ENCODE measurements at regions not wholly inside any gene's neighbourhood (a gene's known extent, or its start where the extent isn't known, plus 50 kb on each side); places are given as distances from the start of the nearest gene placed in this dataset.

DNA sequence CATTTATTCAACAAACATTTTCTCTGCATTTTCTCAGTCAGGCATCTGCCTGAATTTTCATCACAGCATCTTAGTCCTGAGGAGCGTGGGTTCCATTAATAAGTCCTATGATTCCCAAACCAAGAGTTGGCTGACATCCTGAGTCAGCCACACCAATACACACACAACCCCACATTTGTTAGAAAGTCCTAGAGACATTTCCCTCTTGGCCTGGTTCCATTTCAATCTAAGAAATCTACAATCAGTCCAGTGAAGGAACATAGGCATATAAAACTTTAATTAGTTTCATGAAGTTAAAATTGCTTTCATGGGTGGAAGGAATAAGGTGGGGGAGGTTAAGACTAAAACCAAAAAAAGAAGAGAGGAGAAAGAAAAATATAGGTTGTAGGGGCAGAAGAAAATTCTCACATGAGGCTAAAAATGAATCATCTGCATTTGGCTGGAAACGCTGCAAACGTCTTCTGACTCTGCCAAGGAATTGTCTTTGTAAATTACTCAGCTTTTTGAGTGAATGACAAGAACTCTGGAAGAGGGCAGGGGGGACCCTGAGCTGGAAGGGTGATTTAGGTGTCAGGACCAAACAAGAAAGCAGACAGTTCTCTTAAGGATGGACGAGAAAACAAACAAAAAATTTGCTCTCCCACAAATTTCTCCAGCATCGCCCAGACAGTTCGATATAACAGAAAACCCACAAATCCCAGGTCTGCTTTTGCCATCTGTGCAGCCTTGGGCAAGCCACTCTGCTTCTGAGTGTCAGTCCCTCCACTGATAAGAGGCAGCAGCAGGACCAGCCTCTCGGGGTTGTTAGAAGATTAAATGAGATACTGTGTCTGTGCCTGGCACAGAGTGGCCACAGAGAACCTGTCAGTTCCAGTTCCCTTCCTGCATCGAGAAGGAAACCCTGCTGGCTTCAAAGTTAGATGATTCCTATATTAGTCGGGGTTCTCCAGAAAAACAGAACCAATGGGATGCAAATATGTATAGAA is 289.7 kb downstream of the CDK5RAP2 start:
- intact Hi-C loops (cut with DNase I): no loop called here
- no peaks in the 10 kb centered on the region for H3K36me3 ChIP-seq
- TF ChIP-seq POLR2AphosphoS5 (IDR thresholded peaks at IDR 0.05): peak; percentile 76
- TF ChIP-seq POLR2A (IDR thresholded peaks at IDR 0.05): no peak
- TF ChIP-seq, protein P1, sequence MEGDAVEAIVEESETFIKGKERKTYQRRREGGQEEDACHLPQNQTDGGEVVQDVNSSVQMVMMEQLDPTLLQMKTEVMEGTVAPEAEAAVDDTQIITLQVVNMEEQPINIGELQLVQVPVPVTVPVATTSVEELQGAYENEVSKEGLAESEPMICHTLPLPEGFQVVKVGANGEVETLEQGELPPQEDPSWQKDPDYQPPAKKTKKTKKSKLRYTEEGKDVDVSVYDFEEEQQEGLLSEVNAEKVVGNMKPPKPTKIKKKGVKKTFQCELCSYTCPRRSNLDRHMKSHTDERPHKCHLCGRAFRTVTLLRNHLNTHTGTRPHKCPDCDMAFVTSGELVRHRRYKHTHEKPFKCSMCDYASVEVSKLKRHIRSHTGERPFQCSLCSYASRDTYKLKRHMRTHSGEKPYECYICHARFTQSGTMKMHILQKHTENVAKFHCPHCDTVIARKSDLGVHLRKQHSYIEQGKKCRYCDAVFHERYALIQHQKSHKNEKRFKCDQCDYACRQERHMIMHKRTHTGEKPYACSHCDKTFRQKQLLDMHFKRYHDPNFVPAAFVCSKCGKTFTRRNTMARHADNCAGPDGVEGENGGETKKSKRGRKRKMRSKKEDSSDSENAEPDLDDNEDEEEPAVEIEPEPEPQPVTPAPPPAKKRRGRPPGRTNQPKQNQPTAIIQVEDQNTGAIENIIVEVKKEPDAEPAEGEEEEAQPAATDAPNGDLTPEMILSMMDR (IDR thresholded peaks at IDR 0.05): no peak

GRCh38 chr9:120289098-120289497 is 290.9 kb downstream of the CDK5RAP2 start:
- Histone ChIP-seq H3K36me3 (no peaks in the 10 kb centered on the region), H3K4me1 (replicated peaks) (no peaks in the 10 kb centered on the region), H3K27me3 (replicated peaks; ENCODE audit: insufficient read depth) (no peaks in the 10 kb centered on the region), H3K27ac (no peak overlapping the region), H3K9me3 (no peaks in the 10 kb centered on the region), H3K4me3 (no peak overlapping the region)
- no peak for DNase-seq (ENCODE audit: low spot score)
- no peak for TF ChIP-seq POLR2A (IDR thresholded peaks at IDR 0.05)
- TF ChIP-seq, protein P1 (IDR thresholded peaks at IDR 0.05): no peak
- TF ChIP-seq POLR2AphosphoS5 (IDR thresholded peaks at IDR 0.05): no peak
- intact Hi-C loops (cut with DNase I): no loop called here

More for the DNA sequence above, 289.7 kb downstream of the CDK5RAP2 start:
- Histone ChIP-seq H3K27me3 (replicated peaks; ENCODE audit: insufficient read depth) (no peaks in the 10 kb centered on the region), H3K4me1 (replicated peaks) (no peaks in the 10 kb centered on the region), H3K27ac (no peak overlapping the region), H3K9me3 (no peaks in the 10 kb centered on the region), H3K4me3 (no peak overlapping the region)
- 28% methylated on average over 9 of the region's 9 CpGs for WGBS
- DNase-seq (ENCODE audit: low spot score): peak; percentile 42

GRCh38 chr9:120286530-120286929 is 293.4 kb downstream of the CDK5RAP2 start:
- Histone ChIP-seq H3K9me3 (no peaks in the 10 kb centered on the region), H3K27me3 (replicated peaks; ENCODE audit: insufficient read depth) (no peaks in the 10 kb centered on the region), H3K36me3 (no peaks in the 10 kb centered on the region), H3K4me3 (no peak overlapping the region), H3K4me1 (replicated peaks) (no peaks in the 10 kb centered on the region), H3K27ac (no peak overlapping the region)
- intact Hi-C loops (cut with DNase I): no loop called here
- DNase-seq (ENCODE audit: low spot score): no peak
- TF ChIP-seq, protein P1 (IDR thresholded peaks at IDR 0.05): no peak
- TF ChIP-seq POLR2A (IDR thresholded peaks at IDR 0.05) (no peak), POLR2AphosphoS5 (IDR thresholded peaks at IDR 0.05) (no peak)
- 36% methylated on average over 3 of the region's 3 CpGs for WGBS

- Histone ChIP-seq H3K4me1 (replicated peaks) (no peaks in the 10 kb centered on the region), H3K9me3 (no peaks in the 10 kb centered on the region), H3K27me3 (replicated peaks; ENCODE audit: insufficient read depth) (no peaks in the 10 kb centered on the region), H3K36me3 (no peaks in the 10 kb centered on the region), H3K4me3 (no peak overlapping the region), H3K27ac (no peak overlapping the region)
- 52% methylated on average over 2 of the region's 2 CpGs for WGBS
- TF ChIP-seq POLR2AphosphoS5 (IDR thresholded peaks at IDR 0.05) (no peak), POLR2A (IDR thresholded peaks at IDR 0.05) (no peak)
- TF ChIP-seq, protein P1 (IDR thresholded peaks at IDR 0.05): no peak
- DNase-seq (ENCODE audit: low spot score): no peak
- intact Hi-C loops (cut with DNase I): no loop called here
Observed at GRCh38 chr9:120284821-120285220, 295.1 kb downstream of the CDK5RAP2 start.

DNA sequence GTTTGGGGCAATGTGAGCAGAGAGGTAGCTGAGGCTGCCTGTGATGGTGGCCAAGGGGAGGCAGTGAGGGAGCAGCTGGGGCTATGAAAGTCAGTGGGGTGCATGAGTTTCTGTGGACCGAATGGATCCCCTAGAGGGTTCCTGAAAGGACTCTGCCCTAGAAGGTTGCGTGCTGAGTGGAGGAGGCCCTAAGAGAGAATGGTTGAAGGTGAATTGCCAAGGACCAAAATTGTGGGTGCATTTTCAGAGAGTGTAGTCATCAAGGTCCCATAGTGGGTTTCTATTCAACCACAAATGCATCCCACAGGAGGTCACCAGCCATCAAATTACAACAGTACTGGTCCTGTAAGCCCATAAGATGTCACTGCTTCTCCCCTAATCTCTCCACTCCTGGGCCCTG is 298.3 kb downstream of the CDK5RAP2 start:
- WGBS: 81% methylated on average over 2 of the region's 2 CpGs
- H3K4me1 ChIP-seq (replicated peaks): no peaks in the 10 kb centered on the region
- no peaks in the 10 kb centered on the region for H3K27me3 ChIP-seq (replicated peaks; ENCODE audit: insufficient read depth)
- intact Hi-C loops (cut with DNase I): no loop called here
- no peaks in the 10 kb centered on the region for H3K9me3 ChIP-seq
- H3K36me3 ChIP-seq: no peaks in the 10 kb centered on the region
- H3K27ac ChIP-seq: no peak overlapping the region
- no peak overlapping the region for H3K4me3 ChIP-seq
- TF ChIP-seq, protein P1 (IDR thresholded peaks at IDR 0.05): no peak
- TF ChIP-seq POLR2A (IDR thresholded peaks at IDR 0.05) (no peak), POLR2AphosphoS5 (IDR thresholded peaks at IDR 0.05) (no peak)
- DNase-seq (ENCODE audit: low spot score): no peak
